ENCODE measurements at regions not wholly inside any gene's neighbourhood (a gene's known extent, or its start where the extent isn't known, plus 50 kb on each side); places are given as distances from the start of the nearest gene placed in this dataset.

- 87% methylated on average over 5 of the region's 5 CpGs; no CpG with 5 or more reads in 1 of the 2 experiments for WGBS, 2 experiments (ENCODE audit: extremely low coverage in 1 of 2, insufficient coverage in 1 of 2, insufficient read length in 1 of 2, insufficient replicate concordance in 2 of 2, low coverage in 1 of 2, low lambda C conversion rate in 2 of 2, missing lambda C conversion rate in 1 of 2)
- Histone ChIP-seq H3K14ac (ENCODE audit: insufficient read length) (no peak overlapping the region), H3K23me2 (ENCODE audit: low read depth, low read length) (no peaks in the 10 kb centered on the region), H4K20me1 (replicated peaks in 1 of 2; ENCODE audit: control insufficient read depth in 1 of 2, insufficient read depth in 2 of 2, low read length in 2 of 2) (no peaks in the 10 kb centered on the region), H2BK120ac (replicated peaks; ENCODE audit: low read depth, low read length) (no peak overlapping the region), H3K56ac (replicated peaks; ENCODE audit: insufficient read length, low read depth, low read length) (no peak overlapping the region), H3K9me3 (ENCODE audit: insufficient read depth in 2 of 2, low read depth in 1 of 2, low read length in 1 of 2) (no peaks in the 10 kb centered on the region), H3K27me3 (replicated peaks in 1 of 4; ENCODE audit: control insufficient read depth in 3 of 4, extremely low read depth in 1 of 4, insufficient read depth in 3 of 4, low read length in 3 of 4) (no peaks in the 10 kb centered on the region), H3K4me2 (ENCODE audit: insufficient read depth in 1 of 2, low read depth in 2 of 2, low read length in 2 of 2) (no peak overlapping the region), H3K27ac (ENCODE audit: low read depth, low read length) (no peak overlapping the region), H3K9ac (replicated peaks in 1 of 4; ENCODE audit: extremely low read depth in 1 of 4, low read depth in 3 of 4, low read length in 3 of 4) (no peak overlapping the region), H3K4ac (replicated peaks; ENCODE audit: insufficient read length, low read depth, low read length) (no peak overlapping the region), H2BK12ac (ENCODE audit: low read depth, low read length) (no peak overlapping the region), H2AFZ (ENCODE audit: low read length) (no peak overlapping the region), H3K79me2 (ENCODE audit: control insufficient read depth in 1 of 2, insufficient read depth in 2 of 2, low read length in 2 of 2) (no peaks in the 10 kb centered on the region), H4K91ac (replicated peaks; ENCODE audit: insufficient read length, low read length) (no peak overlapping the region), H3K18ac (ENCODE audit: extremely low read depth, low read length) (no peak overlapping the region), H3K4me1 (replicated peaks in 1 of 4; ENCODE audit: control insufficient read depth in 3 of 4, insufficient read depth in 4 of 4, low read length in 3 of 4) (peaks cover 0 to 4% (median 0%) of the 10 kb centered on the region in 4 experiments; a peak in 1 of 7 replicates), H3K4me3 (ENCODE audit: extremely low read depth in 1 of 4, insufficient read depth in 2 of 4, low read depth in 3 of 4, low read length in 4 of 4) (no peak overlapping the region), H2BK15ac (ENCODE audit: low read length) (no peak overlapping the region), H4K5ac (ENCODE audit: insufficient read length, low read depth, low read length) (no peak overlapping the region), H3K79me1 (ENCODE audit: low read depth, low read length) (no peaks in the 10 kb centered on the region), H3K23ac (ENCODE audit: insufficient read length) (no peak overlapping the region), H2AK5ac (ENCODE audit: low read depth, low read length) (no peak overlapping the region), H2BK5ac (ENCODE audit: low read depth, low read length) (no peak overlapping the region), H2BK20ac (ENCODE audit: low read length) (no peak overlapping the region), H3K36me3 (ENCODE audit: control insufficient read depth in 2 of 4, insufficient read depth in 4 of 4, low read length in 3 of 4) (no peaks in the 10 kb centered on the region), H4K8ac (ENCODE audit: extremely low read depth, insufficient read depth, low read length) (no peak overlapping the region)
- no peak for TF ChIP-seq HDAC2 (IDR thresholded peaks at IDR 0.05; ENCODE audit: borderline replicate concordance in 1 of 2, low read depth in 2 of 2, low read length in 2 of 2)
- no peak for TF ChIP-seq KDM1A (IDR thresholded peaks at IDR 0.05; ENCODE audit: borderline replicate concordance, low read length)
- TF ChIP-seq PHF8 (conservative IDR thresholded peaks at IDR 0.05; ENCODE audit: low read depth, low read length): no peak
- TF ChIP-seq SIRT6 (IDR thresholded peaks at IDR 0.05; ENCODE audit: low read length): no peak
- TF ChIP-seq SP4 (IDR thresholded peaks at IDR 0.05; ENCODE audit: low read length): no peak
- peak; percentile 39 for FAIRE-seq
- DNase-seq (ENCODE audit: low read depth in 1 of 2, low spot score in 2 of 2): no peak
- ChIA-PET POLR2A (ENCODE audit: partially characterized antibody) (interaction anchor here (1.2 to 1.4 kb wide), 2 partner anchors 10 to 14 kb away, joined by 3 read pairs; no protein-coding TSS in a partner anchor), CTCF (ENCODE audit: partially characterized antibody) (interaction anchor here (1.4 kb wide), 1 partner anchor 53 kb away, joined by 3 read pairs; no protein-coding TSS in a partner anchor)
Observed at GRCh38 chr2:58651930-58652329, 410.8 kb upstream of the FANCL start.
